HG03520 (cell line): ENCODE measurements at regions not wholly inside any gene's neighbourhood (a gene's known extent, or its start where the extent isn't known, plus 50 kb on each side); places are given as distances from the start of the nearest gene placed in this dataset.
"Not testable (repeated sequence)": the region's sequence is repeated elsewhere in the genome, so short reads cannot be mapped to it uniquely, and the experiment has no call there.

Source experiments
- ATAC-seq: cut with Tn5 transposase; IDR thresholded peaks from one replicate; pipeline ENCODE4 v1.9.1; 2021; ENCODE audit warnings: mild to moderate bottlenecking, moderate library complexity; ENCODE audit not compliant: unreplicated experiment

GRCh38 chr9:88287972-88288371 is 100.3 kb upstream of the SPIN1 start:
- ATAC-seq: no peak

DNA sequence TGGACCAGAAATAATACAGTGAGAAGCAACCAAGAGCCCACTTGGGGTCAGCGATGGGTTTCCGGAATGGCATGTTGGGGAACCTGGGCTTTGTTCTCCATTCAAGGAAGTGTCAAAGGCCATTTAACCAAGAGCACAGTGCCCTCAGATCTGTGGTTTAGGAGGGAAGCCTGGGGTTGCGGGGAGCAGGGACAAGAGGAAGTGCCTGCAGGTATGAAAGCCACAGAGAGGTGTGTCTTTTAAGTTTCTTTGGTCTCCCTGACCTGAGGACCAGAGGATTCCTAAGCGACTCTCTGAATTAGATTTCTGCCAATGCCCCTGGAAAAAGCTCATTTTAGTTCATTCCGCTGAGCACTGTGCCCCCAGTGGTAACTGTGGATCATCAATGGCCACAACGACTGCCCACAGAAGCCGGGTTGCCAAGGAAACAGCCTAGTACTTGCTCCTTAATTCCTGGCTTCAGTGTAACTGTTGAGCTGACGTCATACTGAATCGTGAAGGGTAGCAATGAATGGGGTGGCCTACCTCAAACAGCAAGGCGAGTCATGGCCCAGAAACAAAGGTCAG is 107.3 kb upstream of the SPIN1 start:
- ATAC-seq: no peak

DNA sequence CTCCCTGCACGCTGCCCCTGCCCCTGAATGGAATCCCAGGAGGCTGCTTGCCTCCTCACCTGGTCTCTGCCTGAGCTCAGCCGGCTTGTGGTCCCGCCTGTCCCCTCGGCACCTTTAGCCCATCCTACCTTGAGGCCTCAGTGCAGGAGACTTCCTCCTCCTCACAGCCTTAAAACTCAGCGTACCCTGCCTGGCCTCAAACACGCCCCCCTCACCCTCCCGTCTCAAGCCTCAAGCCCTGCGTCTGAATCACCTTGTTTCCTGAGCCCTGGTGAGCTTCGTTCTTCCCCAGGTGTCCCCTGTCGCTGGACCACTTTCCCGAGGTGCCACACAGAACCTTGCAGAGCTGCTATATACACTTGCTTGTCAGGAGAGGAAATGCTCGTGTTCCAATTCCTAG is 110.2 kb upstream of the SPIN1 start:
- ATAC-seq: no peak

- ATAC-seq: no peak
Observed at GRCh38 chr9:88274078-88274477, 114.2 kb upstream of the SPIN1 start.

DNA sequence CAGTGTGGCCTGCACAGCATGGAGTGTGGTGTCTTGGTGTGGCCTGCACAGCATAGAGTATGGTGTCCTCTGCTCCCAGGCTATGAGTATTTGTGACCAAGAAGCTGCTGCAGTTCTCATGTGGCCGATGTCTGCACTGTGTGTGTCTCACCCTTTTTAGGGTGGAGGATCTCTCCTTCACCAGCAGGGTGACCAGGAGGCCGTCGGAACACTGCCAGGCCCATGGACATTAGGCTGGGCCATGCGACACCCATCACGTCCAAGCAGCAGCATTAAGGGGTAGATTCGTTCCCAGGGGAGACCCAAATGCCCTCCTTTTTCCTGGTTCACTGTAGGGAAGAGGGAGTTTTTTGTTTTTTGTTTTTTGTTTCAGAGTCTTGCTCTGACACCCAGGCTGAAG is 115.3 kb upstream of the SPIN1 start:
- ATAC-seq: no peak

- ATAC-seq: no peak
Observed at GRCh38 chr9:88270413-88270812, 117.8 kb upstream of the SPIN1 start.

- ATAC-seq: no peak
Observed at GRCh38 chr9:88268886-88269285, 119.4 kb upstream of the SPIN1 start.

DNA sequence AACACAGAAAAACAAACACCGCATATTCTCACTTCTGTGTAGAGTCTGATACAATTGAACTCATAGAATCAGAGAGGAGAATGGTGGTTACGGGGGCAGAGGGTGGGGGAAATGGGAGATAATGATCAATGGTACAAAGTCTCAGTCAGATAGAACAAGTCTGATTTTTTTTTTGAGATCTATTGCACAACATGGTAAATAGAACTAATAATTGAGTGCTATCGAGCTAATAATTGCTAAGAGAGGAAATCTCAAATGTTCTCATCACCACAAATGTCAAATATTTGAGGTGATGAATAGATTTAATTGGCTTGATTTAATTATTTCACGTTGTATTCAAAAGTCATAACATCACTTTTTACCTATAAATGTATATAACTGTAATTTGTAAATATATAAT is 121.0 kb upstream of the SPIN1 start:
- ATAC-seq: no peak

- no peak for ATAC-seq
Observed at GRCh38 chr9:88266416-88266815, 121.8 kb upstream of the SPIN1 start.

DNA sequence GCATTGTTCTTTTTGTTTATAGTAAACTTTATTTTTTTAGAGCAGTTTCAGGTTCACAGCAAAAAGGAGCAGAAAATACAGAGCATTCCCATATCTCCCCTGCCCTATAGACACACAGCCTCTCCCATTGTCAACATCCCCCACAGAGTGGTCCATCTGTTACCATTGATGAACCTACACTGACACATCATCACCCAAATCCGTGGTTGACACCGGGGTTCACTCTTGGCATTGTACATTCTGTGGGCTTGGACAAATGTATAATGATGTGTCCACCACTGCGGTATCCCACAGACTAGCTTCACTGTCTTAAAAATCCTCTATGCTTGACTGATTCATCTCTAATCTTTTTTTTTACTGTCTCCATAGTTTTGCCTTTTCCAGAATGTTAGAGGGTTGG is 120.7 kb upstream of the SPATA31C2 start:
- ATAC-seq: no peak

GRCh38 chr9:88258601-88259000 is 120.3 kb upstream of the SPATA31C2 start:
- no peak for ATAC-seq

GRCh38 chr9:88258024-88258423 is 119.7 kb upstream of the SPATA31C2 start:
- no peak for ATAC-seq

DNA sequence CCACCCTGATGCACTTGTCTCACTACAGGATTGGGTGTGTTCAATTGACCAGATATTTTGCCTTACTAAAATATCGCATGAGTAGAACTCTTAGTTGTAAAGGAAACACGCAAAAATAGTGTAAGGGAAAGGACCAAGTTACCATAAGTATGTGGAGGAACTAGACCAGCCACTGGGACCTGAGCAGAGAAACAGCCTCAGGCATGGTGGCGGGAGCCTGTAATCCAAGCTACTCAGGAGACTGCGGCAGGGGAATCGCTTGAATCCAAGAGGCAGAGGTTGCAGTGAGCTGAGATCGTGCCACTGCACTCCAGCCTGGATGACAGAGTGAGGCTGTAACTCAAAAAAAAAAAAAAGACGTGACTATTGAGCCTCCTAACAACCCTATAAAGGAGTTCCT is 117.9 kb upstream of the SPATA31C2 start:
- no peak for ATAC-seq

- not testable (repeated sequence) for ATAC-seq
Observed at GRCh38 chr9:88255806-88256205, 117.5 kb upstream of the SPATA31C2 start.

DNA sequence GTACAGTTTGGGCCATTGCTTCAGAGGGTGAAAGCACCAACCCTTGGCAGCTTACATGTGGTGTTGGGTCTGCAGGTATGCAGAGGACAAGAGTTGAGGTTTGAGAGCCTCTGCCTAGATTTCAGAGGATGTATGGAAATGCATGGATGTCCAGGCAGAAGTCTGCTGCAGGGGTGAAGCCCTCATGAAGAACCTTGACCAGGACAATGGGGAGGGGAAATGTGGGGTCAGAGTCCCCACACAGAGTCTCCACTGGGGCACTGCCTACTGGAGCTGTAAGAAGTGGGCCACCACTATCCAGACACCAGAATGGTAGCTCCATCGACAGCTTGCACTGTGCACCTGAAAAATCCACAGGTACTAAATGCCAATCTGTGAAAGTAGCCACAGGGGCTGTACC is 113.6 kb upstream of the SPATA31C2 start:
- ATAC-seq: no peak

GRCh38 chr9:88243736-88244135 is 105.5 kb upstream of the SPATA31C2 start:
- ATAC-seq: no peak

GRCh38 chr9:88242879-88243278 is 104.6 kb upstream of the SPATA31C2 start:
- no peak for ATAC-seq

DNA sequence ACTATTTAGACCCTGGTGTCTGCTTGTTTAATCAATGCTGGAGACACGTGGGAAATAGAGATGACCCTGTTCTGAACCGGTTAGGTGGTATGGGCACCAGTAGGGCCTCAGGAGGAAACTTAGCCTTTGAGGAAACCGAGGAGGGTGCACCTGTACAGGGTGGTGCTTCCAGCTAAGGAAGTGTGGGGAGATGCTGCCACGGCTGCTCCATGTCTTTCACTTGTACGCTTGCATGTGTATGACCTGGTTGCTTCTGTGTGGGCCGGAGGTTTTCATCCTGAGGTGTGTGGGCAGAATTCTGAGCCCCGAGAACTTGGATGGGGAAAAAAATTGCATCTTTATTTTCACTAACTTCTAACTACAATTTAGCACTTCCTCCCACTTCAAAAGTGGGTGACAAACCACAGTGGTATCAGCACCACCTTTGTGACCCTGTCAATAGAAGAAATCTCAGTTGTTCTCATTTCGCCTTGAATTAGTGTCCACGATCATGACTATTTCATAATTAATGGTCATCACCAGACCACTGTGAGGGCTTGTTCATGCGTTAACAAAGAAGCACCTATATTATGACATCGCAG is 99.8 kb upstream of the SPATA31C2 start:
- no peak for ATAC-seq

DNA sequence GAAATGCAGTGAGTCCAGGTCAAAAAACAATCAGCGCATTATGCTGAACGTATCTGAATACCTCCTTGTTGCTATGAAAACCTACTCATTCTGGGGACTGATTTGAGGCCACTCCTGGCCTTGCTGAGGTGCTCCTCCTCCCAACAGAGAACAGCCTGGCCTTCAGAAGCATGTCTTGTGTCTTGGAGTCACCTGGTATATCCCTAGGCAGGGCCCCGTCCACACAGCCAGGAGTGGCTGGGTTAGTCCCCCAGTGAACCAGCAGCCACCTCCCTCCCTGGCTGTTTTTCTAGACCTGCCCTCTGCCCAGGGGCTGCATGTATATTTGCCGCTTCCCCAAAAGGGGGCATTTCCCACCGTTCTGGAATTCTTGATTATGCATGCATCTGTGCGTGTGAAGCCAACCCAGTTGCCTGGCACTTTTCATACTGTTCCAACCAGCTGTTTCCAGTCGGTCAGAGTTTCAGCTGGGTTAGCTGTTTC is 99.2 kb upstream of the SPATA31C2 start:
- ATAC-seq: no peak

GRCh38 chr9:88236511-88237478 is 98.5 kb upstream of the SPATA31C2 start:
- ATAC-seq: no peak

GRCh38 chr9:88235615-88236014 is 97.3 kb upstream of the SPATA31C2 start:
- no peak for ATAC-seq

DNA sequence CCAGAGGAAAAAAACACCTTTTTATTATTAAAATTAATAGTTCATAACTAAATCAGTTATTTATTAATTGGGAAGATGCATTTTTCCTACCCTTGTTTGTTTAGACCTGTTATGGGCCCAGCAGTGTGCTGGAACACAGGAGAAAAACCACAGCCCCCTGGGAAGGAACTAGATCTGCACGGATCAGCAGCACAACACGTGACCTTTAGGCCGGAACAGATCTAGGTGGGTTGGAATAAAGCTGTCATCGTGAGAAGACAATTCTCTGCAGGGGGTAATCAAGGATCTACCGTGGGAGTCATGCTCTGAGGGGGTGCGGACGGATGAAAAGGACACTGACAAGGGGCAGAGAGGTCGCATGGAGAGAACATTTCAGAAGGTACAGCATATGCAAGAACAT is 95.8 kb upstream of the SPATA31C2 start:
- ATAC-seq: no peak
